PFSK-1 (cell line): ENCODE measurements at regions not wholly inside any gene's neighbourhood (a gene's known extent, or its start where the extent isn't known, plus 50 kb on each side); places are given as distances from the start of the nearest gene placed in this dataset.

Experiments
- POLR2AphosphoS5 ChIP-seq: IDR thresholded peaks from 2 replicates; pipeline ENCODE4 v1.6.1; 2012; ENCODE audit warnings: low read depth, mild to moderate bottlenecking, control low read depth, low read length, moderate library complexity
- TAF1 ChIP-seq: IDR thresholded peaks from 2 replicates; pipeline ENCODE4 v1.6.1; 2012; ENCODE audit warnings: low read length, control low read depth, borderline replicate concordance; ENCODE audit not compliant: insufficient read depth
- TF ChIP-seq, protein P1 (sequence below), 2 experiments: IDR thresholded peaks; 2 replicates each; pipeline versions ENCODE4 v1.6.1 to v1.8.0; 2011 to 2012; ENCODE audit warnings: low read depth in 2 of 2, low read length in 2 of 2, control low read depth in 1 of 2, inconsistent platforms in 1 of 2, mild to moderate bottlenecking in 1 of 2, moderate library complexity in 1 of 2; ENCODE audit not compliant: insufficient read depth in 1 of 2

DNA sequence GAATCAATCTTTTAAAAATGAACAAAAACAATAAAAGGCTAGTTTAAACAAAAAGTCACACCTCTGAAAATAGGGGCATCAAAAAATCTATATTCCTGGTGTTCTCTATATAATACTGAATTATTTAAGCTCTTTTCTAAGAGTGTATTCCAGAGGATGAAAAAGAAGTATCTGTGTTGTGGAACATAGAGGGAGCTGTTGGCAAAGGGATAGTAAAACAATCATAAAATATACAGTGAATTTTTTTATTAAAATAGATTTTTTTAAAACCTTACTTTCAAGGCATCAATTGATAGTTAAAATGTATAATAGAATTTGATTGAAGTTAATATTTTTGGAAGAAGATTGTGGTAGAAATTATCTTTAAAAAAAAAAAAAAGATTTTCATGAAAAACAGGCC lies 1409.1 kb upstream of the CELF2 start:
- TF ChIP-seq TAF1 (no peak), POLR2AphosphoS5 (no peak)
- TF ChIP-seq, protein P1, sequence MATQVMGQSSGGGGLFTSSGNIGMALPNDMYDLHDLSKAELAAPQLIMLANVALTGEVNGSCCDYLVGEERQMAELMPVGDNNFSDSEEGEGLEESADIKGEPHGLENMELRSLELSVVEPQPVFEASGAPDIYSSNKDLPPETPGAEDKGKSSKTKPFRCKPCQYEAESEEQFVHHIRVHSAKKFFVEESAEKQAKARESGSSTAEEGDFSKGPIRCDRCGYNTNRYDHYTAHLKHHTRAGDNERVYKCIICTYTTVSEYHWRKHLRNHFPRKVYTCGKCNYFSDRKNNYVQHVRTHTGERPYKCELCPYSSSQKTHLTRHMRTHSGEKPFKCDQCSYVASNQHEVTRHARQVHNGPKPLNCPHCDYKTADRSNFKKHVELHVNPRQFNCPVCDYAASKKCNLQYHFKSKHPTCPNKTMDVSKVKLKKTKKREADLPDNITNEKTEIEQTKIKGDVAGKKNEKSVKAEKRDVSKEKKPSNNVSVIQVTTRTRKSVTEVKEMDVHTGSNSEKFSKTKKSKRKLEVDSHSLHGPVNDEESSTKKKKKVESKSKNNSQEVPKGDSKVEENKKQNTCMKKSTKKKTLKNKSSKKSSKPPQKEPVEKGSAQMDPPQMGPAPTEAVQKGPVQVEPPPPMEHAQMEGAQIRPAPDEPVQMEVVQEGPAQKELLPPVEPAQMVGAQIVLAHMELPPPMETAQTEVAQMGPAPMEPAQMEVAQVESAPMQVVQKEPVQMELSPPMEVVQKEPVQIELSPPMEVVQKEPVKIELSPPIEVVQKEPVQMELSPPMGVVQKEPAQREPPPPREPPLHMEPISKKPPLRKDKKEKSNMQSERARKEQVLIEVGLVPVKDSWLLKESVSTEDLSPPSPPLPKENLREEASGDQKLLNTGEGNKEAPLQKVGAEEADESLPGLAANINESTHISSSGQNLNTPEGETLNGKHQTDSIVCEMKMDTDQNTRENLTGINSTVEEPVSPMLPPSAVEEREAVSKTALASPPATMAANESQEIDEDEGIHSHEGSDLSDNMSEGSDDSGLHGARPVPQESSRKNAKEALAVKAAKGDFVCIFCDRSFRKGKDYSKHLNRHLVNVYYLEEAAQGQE (IDR thresholded peaks at IDR 0.05; ENCODE audit: insufficient read depth in 1 of 2, low read depth in 2 of 2, low read length in 2 of 2), result no peak
